Keratinocyte (primary cell): ENCODE measurements at regions not wholly inside any gene's neighbourhood (a gene's known extent, or its start where the extent isn't known, plus 50 kb on each side); places are given as distances from the start of the nearest gene placed in this dataset.

Source experiments
- DNase-seq: peaks from one replicate; pipeline ENCODE4 v3.0.0-alpha.2; 2011; ENCODE audit warnings: low read depth, missing footprints, low spot score
- FAIRE-seq: peaks from 2 replicates; lab custom pipeline; 2011; peaks lifted over from hg19 to GRCh38; lab: Jason Lieb, UNC
- H2AFZ ChIP-seq: 2 replicates; pipeline ENCODE4 v1.6.0; 2012; ENCODE audit warnings: low read length, control low read depth, inconsistent platforms; ENCODE audit not compliant: control insufficient read depth
- H3K27ac ChIP-seq: 2 replicates; pipeline ENCODE4 v1.5.1; 2011; ENCODE audit warnings: low read length; ENCODE audit not compliant: control insufficient read depth, insufficient read depth
- H3K27me3 ChIP-seq: 3 replicates; pipeline ENCODE4 v1.6.0; 2011; ENCODE audit warnings: low read length; ENCODE audit not compliant: control insufficient read depth, insufficient read depth; ENCODE audit errors: extremely low read depth
- H3K36me3 ChIP-seq, 2 experiments: 2 replicates in 1 of 2; 3 replicates in 1 of 2; pipeline ENCODE4 v1.5.1; 2011; ENCODE audit warnings: low read length in 2 of 2, mild to moderate bottlenecking in 1 of 2; ENCODE audit not compliant: control insufficient read depth in 2 of 2, insufficient read depth in 2 of 2; ENCODE audit errors: extremely low read depth in 1 of 2
- H3K4me1 ChIP-seq: 3 replicates; pipeline ENCODE4 v1.5.1; 2011; ENCODE audit warnings: low read length; ENCODE audit not compliant: control insufficient read depth, insufficient read depth; ENCODE audit errors: extremely low read depth
- H3K4me2 ChIP-seq: 3 replicates; pipeline ENCODE4 v1.6.0; 2011; ENCODE audit warnings: low read depth, low read length; ENCODE audit not compliant: control insufficient read depth, insufficient read depth; ENCODE audit errors: extremely low read depth
- H3K4me3 ChIP-seq, 3 experiments: fragments of 200-600 bp in 1 of 3; sonication (generic) in 1 of 3; 2 replicates in 2 of 3; 3 replicates in 1 of 3; pipeline ENCODE4 v1.5.1; 2011 to 2016; ENCODE audit warnings: low read length in 3 of 3, mild to moderate bottlenecking in 3 of 3, control low read depth in 2 of 3, inconsistent platforms in 1 of 3, low read depth in 1 of 3, mixed read lengths in 1 of 3, mixed run types in 1 of 3, moderate library complexity in 1 of 3; ENCODE audit not compliant: control insufficient read depth in 2 of 3, insufficient read depth in 2 of 3; ENCODE audit errors: extremely low read depth in 1 of 3
- H3K79me2 ChIP-seq: 2 replicates; pipeline ENCODE4 v1.6.0; 2012; ENCODE audit warnings: low read length; ENCODE audit not compliant: control insufficient read depth, insufficient read depth
- H3K9ac ChIP-seq: 3 replicates; pipeline ENCODE4 v1.6.0; 2011; ENCODE audit warnings: low read length; ENCODE audit not compliant: control insufficient read depth, insufficient read depth; ENCODE audit errors: extremely low read depth
- H3K9me1 ChIP-seq: 3 replicates; pipeline ENCODE4 v1.6.0; 2011; ENCODE audit warnings: low read length; ENCODE audit not compliant: control insufficient read depth, insufficient read depth; ENCODE audit errors: extremely low read depth
- H3K9me3 ChIP-seq: 2 replicates; pipeline ENCODE4 v1.5.1; 2012; ENCODE audit warnings: low read depth, low read length; ENCODE audit not compliant: control insufficient read depth
- H4K20me1 ChIP-seq: 3 replicates; pipeline ENCODE4 v1.6.0; 2011; ENCODE audit warnings: low read length; ENCODE audit not compliant: control insufficient read depth, insufficient read depth; ENCODE audit errors: extremely low read depth
- EZH2 ChIP-seq: IDR thresholded peaks from one replicate; pipeline ENCODE4 v1.6.1; 2012; ENCODE audit warnings: inconsistent platforms, mild to moderate bottlenecking, low read length, moderate library complexity
- dilution Hi-C: fragments of 300-500 bp; cut with MboI; formaldehyde crosslinking; loops from one replicate; pipeline ENCODE4 v1.7.0; 2020; ENCODE audit warnings: low sequenced_read_pairs; ENCODE audit not compliant: extremely low pct_ligation_motif_present
- TF ChIP-seq, protein P1 (sequence below), 3 experiments: IDR thresholded peaks in 1 of 3; conservative IDR thresholded peaks in 1 of 3; optimal IDR thresholded peaks in 1 of 3; 2 replicates in 2 of 3; 3 replicates in 1 of 3; pipeline versions ENCODE3 to v1.5.1; 2011; ENCODE audit warnings: low read length in 3 of 3, mild to moderate bottlenecking in 3 of 3, moderate library complexity in 2 of 3, control low read depth in 1 of 3, inconsistent platforms in 1 of 3; ENCODE audit not compliant: insufficient read depth in 2 of 3; ENCODE audit errors: extremely low read depth in 1 of 3

DNA sequence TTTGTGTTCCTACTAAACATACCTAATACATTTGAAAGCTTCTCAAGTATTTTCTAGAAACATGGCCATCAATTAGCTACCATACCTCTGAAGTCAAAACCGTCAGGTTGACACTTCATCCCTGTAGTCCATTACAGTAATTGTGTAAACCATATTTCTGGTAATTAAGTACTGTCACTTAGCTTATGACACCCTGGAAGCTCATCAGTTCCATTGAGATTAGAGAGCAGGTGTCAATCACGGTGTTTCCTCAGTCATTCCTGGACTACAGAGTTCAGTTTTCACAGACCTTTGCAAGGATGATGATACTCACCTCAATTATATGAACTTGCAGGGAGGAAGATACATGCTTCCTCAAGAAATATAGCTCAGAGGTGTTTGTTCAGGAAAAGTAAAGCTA, 552.0 kb downstream of the SI start:
- no peak overlapping the region for H3K4me3 ChIP-seq
- dilution Hi-C loops: no loop called here
- H2AFZ ChIP-seq: no peak overlapping the region
- H3K9me1 ChIP-seq: no peaks in the 10 kb centered on the region
- H3K9me3 ChIP-seq: no peaks in the 10 kb centered on the region
- no peaks in the 10 kb centered on the region for H3K4me1 ChIP-seq
- DNase-seq (no peak), FAIRE-seq (no peak)
- no peaks in the 10 kb centered on the region for H4K20me1 ChIP-seq
- no peaks in the 10 kb centered on the region for H3K27me3 ChIP-seq
- H3K4me2 ChIP-seq: no peak overlapping the region
- H3K79me2 ChIP-seq: no peaks in the 10 kb centered on the region
- H3K9ac ChIP-seq: no peak overlapping the region
- TF ChIP-seq, protein P1, sequence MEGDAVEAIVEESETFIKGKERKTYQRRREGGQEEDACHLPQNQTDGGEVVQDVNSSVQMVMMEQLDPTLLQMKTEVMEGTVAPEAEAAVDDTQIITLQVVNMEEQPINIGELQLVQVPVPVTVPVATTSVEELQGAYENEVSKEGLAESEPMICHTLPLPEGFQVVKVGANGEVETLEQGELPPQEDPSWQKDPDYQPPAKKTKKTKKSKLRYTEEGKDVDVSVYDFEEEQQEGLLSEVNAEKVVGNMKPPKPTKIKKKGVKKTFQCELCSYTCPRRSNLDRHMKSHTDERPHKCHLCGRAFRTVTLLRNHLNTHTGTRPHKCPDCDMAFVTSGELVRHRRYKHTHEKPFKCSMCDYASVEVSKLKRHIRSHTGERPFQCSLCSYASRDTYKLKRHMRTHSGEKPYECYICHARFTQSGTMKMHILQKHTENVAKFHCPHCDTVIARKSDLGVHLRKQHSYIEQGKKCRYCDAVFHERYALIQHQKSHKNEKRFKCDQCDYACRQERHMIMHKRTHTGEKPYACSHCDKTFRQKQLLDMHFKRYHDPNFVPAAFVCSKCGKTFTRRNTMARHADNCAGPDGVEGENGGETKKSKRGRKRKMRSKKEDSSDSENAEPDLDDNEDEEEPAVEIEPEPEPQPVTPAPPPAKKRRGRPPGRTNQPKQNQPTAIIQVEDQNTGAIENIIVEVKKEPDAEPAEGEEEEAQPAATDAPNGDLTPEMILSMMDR (optimal IDR thresholded peaks at IDR 0.05 in 1 of 3, IDR thresholded peaks at IDR 0.05 in 1 of 3, conservative IDR thresholded peaks at IDR 0.05 in 1 of 3; ENCODE audit: extremely low read depth in 1 of 3, insufficient read depth in 2 of 3, low read length in 3 of 3): no peak
- TF ChIP-seq EZH2: no peak
- H3K27ac ChIP-seq: no peak overlapping the region
- no peaks in the 10 kb centered on the region for H3K36me3 ChIP-seq

DNA sequence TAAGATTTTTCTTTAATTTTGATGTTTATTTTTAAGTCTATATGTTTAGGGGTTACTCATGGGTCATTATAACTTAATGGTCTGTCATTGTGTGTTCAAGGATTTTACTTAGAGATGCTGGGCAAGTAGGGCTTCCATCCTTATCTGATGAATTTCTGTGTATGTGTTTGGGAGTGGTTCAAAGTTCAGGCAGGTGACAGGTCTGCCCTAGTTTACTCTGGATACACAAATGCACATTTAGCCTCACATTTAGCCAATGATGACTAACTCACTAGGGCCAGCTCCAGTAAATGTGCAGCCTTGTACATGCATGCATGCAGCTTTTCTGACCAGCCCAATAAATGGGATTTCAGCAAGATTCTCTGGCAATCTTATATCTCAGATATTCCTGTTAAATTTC, 554.1 kb downstream of the SI start:
- TF ChIP-seq, protein P1 (optimal IDR thresholded peaks at IDR 0.05 in 1 of 3, IDR thresholded peaks at IDR 0.05 in 1 of 3, conservative IDR thresholded peaks at IDR 0.05 in 1 of 3; ENCODE audit: extremely low read depth in 1 of 3, insufficient read depth in 2 of 3, low read length in 3 of 3): no peak
- Histone ChIP-seq H3K4me1 (no peaks in the 10 kb centered on the region), H3K27ac (no peak overlapping the region), H3K9me3 (no peaks in the 10 kb centered on the region), H4K20me1 (no peaks in the 10 kb centered on the region), H3K4me2 (no peak overlapping the region), H3K36me3 (no peaks in the 10 kb centered on the region), H3K79me2 (no peaks in the 10 kb centered on the region), H3K9ac (no peak overlapping the region), H2AFZ (no peak overlapping the region), H3K4me3 (no peak overlapping the region), H3K9me1 (no peaks in the 10 kb centered on the region), H3K27me3 (no peaks in the 10 kb centered on the region)
- no peak for DNase-seq
- dilution Hi-C loops: no loop called here
- no peak for FAIRE-seq
